Stimulated activated CD4-positive, alpha-beta T cell treated with anti-CD3 and anti-CD28 coated beads, Interleukin-12 subunit alpha, Interleukin-12 subunit beta, amount 100 ng/mL, for 4 hours (primary cell): ENCODE measurements at regions not wholly inside any gene's neighbourhood (a gene's known extent, or its start where the extent isn't known, plus 50 kb on each side); places are given as distances from the start of the nearest gene placed in this dataset.
A peak's percentile ranks its signal among the peaks of the same experiment; 100 is the strongest.
"Not testable (repeated sequence)": the region's sequence is repeated elsewhere in the genome, so short reads cannot be mapped to it uniquely, and the experiment has no call there.

Source experiments
- DNase-seq: peaks from one replicate; pipeline ENCODE4 v3.0.0-alpha.2; 2020

DNA sequence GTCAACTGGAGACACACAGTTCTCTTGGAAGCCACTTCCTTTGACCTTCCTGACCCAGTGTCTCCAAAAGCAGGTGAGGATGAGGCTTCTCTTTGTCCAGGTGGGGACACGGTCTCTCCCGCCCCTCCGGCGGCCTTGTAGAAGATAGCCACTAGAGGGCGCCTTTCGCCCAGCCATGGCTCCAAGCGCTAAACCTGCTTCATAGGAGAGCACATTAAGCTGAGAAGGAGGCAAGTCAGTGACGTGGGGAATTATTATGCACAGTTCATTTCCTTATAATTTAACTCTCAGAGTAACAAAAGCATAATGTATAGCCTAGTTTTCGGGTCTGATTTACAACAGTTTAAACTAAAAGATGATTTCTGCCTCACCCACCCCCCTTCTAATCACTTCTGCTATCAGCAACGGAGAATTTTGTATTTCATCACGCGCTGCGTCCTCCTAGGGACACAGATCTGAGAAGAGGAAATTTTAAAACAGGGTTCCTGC lies 208.7 kb downstream of the ICOS start:
- peak; percentile 70 for DNase-seq

DNA sequence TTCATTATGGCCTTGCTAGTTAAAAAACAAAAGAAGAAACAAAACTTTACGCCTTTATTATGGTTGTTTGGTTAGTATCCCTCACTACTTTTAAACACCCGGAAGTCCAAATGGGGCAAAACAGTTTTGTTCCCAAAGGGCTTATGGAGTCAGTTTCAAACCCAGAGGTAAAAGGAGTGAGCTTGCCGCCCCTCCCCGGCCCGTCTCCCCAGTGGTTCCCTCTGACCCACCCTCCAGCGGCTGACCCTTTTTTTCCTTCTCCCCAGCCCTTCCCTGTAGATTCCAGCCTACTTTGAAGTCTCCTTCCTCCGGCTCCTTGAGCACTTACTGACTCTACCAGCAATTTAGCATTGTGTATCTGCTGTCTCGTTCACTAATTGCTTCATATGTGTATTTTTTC lies 209.2 kb downstream of the ICOS start:
- DNase-seq = no peak

DNA sequence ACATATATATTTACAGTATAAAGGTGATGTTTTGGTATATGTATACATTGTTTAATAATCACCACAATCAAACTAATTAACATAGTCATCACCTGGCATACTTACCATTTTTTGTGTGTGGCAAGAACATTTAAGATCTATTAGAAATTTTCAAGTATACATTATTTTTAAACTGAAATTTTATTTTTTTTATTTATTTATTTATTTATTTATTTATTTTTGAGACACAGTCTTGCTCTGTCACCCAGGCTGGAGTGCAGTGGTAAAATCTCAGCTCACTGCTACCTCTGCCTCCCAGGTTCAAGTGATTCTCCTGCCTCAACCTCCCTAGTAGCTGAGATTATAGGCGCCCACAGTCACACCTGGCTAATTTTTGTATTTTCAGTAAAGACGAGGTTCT lies 210.5 kb downstream of the ICOS start:
- not testable (repeated sequence) for DNase-seq

DNA sequence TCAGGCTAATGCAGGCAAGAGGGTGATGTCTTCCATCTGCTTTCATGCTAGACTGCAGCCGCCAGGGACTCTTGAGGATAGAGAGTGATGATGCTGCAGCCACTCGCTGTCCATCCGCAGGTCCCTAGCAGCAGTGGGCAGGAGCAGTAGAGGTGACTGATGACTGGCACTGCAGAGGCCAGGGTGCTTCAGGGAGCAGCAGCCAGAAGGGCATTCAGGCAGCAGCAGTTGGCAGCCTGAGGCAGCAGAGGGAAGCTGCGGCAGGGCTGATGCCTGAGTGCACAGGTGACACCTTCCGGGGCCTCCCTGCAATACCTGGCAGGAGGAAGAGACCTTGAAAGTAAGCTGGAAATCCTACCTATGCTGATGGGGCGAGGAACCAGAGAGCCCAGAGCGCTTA lies 214.2 kb downstream of the ICOS start:
- DNase-seq = no peak

DNA sequence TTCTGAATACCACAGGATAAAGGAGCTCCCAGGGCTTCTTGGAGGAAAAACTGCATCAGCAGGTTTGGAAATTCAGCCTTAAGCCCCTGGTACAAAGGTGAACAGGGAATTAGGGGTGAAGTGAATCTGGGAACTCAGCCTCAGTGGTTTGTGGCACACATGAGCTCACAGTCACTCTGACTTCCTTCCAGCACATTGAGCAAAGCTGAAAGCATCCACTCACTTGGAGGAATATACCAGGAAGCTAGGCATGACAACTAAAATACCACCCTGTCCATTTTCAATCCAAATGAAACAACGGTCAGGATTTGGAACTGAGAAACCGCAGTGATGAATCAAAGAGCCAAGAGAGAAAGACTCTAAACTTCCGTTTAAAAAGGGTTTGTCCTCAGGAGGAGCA lies 216.1 kb downstream of the ICOS start:
- no peak for DNase-seq

DNA sequence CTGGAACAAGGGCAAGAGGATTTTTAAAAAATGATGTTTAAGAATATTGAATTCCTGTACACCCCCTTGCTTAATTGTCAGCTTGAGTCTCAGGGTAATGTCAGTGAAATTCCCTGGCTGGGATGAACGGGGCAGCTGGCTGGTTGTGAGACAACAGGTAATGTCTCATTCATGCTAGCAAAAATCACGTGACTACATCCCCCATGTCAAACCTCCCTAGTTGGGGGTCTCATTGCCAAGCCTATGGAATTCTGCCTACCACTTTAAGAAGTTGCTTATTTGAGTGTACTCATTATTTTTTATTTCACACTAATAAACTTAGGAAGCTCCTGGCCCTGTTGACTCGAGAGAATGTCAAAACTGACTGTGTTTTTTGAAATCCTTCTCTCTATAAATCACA lies 218.3 kb downstream of the ICOS start:
- DNase-seq = no peak

DNA sequence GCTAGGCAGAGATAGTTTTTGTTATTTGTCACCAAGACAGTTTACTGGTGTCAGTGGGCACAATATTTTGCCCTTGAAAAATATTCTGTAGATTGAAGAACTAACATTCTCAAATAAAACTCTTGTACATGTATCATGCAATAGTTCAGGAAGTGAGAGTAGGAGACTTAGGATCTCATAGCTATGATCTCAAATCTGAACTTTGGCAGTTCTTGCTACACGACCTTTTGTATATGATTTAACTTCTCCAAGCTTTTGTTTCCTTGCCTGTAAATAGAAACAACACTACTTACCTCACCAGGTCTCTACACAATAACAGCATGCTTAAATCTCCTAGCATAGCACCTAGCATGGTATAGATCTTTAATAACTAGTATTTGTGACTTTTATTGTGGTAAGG lies 219.9 kb downstream of the ICOS start:
- no peak for DNase-seq

DNA sequence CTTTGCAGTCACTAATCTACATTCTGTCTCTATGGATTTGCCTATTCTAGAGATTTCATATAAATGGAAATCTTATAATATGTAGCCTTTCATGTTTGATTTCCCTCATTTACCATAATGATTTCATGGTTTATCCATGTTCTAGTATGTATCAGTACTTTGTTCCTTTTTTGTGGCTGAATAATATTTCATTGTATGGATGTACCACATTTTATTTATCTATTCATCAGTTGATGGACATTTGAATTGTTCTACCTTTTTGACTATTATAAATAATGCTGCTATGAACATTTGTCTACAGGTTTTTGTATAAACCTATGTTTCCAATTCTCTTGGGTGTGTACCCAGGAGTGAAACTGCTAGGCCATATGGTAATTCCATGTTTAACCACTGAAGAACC lies 221.1 kb downstream of the ICOS start:
- no peak for DNase-seq

DNA sequence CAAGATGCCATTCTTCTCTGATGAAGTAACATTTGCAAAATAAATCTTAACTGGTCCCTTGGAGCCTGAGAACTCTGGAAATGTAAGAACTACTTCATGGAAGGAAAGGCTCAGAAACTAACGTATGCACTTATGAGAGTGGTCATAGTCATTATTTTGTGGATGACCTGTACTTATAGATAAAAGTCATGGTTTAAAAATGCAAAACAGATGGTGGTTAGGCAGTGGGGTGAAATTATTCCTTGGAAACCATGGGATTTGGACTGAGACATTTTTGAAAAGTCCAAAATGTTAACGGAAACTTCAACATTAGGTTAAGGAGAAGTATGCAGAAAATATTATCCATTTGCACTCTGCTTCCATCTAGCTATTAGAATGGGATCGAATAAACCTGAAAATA lies 223.0 kb downstream of the ICOS start:
- no peak for DNase-seq

DNA sequence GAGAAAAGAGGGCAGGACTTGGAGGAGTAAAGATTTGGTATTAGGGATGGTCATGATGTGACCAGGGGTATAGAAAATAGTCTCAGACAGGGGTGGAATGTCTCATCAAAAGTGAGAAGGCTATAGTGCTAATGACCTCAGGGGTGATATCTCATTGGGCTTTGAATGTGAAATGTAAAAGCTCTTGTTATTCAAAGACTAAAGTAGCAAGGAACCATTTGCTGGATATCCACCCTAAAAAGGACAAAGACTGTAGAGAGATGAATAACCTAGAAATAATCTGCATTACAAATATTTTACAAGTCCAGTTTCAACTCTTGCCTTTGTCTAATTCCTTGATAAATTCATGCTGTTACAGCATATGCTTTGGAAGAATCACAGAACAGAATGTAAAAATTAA lies 224.4 kb downstream of the ICOS start:
- no peak for DNase-seq

DNA sequence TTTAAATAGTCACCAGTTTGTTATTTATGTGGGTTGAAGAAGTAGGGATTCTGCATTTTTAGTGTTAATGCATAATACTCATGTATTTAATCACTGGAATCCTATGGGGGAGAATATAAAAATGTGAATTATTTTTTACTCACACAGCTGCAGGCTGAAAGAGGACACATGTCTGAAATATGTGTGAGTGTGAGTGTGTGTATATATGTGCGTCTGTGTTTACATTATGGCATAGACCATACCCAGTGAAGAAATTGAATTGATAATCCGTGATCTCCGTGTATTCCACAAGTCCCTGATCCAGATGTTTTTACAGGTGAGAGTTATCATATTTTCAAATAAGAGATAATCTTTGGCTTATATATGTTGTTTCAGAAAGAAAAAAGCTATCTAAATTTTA lies 225.3 kb downstream of the ICOS start:
- no peak for DNase-seq

DNA sequence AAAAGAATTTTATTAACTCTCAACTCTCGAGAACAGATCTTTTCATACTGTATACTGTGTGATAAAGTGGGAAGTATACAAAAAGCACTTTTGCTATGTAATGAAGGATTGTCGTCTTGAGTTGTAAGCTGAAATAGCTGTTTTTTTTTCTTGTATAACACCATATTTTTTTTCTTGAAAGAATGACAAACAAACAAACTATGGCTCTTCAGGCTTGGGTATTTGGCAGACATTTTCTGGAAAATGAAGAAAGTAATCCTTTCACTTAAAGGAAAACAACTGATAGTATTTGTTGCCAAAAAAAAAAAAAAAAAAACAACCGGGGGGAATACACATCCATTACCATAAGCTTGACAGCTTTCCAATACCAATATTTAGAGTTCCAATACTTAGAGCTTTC lies 230.4 kb downstream of the ICOS start:
- no peak for DNase-seq

DNA sequence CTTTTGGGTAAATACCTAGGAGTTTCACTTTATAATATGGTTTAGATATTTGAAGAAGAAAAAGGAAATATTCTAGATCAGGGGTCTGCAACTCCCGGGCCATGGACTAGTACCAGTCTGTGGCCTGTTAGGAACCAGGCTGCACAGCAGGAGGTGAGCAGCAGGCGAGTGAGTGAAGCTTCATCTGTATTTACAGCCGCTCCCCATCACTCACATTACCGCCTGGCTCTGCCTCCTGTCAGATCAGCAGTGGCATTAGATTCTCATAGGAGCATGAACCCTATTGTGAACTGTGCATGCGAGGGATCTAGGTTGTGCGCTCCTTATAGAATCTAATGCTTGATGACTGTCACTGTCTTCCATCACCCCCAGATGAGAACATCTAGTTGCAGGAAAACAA lies 231.1 kb downstream of the ICOS start:
- DNase-seq = not testable (repeated sequence)

DNA sequence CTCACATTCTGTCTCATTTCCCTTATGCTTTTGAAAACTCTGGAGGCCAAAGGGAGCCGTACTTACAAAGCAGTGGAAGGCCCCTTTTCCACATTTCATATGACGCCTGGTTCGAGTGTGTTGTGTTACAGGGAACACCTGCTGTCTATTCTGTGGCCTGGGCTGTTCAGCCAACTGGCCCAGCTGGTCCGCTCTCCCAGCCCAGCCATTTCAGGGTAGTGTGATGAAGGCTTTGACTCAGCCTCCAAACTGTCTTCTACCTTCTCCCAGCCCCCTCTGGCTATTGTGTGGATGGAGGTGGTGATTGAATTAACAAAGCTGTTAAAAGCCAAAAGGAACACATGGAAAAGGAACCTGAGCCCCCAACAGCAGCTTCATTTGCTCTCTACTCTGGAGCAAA lies 233.8 kb downstream of the ICOS start:
- no peak for DNase-seq

DNA sequence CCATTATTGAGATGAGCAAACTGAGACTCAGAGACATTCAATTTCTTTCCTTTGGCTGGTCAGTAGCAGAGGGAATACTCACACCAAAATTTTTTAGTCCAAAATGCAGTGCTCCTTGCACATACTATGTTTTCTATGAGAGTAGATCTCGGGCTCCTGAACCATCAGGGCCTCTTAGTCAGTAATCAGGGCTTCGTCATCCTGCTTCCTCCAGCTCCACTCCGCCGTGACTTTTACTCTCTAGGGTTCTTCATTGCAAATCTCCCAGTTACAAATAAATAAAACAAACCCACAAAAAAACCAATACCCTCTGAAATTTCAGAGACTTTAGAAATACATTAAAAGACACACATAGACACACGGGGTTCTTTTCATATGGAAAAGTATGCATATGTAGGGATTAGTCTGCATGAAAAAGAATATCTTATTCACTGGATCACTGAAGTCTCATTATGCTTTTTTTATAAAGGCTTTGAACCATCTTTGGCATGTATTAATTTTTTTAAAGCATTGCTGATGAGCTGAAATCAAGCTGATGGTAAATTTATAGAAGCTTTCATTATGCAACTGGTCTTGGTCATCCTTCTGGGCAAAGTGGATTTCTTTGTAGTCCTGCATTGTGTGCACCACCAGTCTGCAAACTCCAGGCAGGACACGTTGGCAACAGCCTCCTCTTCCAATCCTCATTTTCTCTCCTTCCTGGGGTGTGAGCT lies 235.0 kb downstream of the ICOS start:
- no peak for DNase-seq

DNA sequence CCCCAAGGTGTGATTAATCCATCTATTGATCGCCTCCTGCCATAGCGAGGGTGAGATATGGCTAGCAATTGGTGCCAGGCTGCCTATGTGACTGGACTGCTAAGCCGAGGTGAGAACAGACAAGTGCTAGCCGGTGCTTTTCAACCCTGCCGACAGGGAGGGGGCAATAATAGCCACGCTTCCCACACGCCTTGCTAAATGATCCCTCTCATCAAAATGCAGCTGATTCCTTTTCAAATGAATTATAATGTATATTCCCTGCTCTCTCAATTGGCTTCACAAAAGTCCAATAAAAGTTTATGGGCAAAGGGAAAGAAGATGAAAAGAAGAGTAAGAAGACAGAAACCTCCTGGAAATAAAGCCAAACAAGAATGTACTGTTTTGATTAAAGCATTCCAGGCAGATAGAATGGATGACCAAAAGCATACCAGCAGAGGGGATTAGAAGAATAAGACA lies 235.6 kb downstream of the ICOS start:
- DNase-seq = no peak

DNA sequence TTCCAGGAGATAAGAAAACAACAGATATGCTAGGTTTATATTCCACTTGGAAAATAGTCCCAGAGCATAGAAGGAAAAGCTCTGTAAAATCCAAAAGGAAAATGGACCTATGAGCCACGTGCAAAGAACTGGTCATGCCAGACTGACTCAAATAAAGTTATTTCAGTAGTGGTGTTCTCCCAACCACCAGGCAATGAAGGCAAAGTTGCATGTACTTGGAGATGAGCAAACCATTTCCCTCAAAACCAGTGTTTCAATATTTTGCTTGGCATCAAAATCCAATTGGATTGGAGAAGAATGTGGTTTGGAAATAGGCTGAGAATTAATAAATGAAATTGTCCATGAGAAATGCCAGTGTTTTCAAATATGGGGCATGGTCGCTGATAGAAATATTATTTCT lies 237.5 kb downstream of the ICOS start:
- DNase-seq = no peak

DNA sequence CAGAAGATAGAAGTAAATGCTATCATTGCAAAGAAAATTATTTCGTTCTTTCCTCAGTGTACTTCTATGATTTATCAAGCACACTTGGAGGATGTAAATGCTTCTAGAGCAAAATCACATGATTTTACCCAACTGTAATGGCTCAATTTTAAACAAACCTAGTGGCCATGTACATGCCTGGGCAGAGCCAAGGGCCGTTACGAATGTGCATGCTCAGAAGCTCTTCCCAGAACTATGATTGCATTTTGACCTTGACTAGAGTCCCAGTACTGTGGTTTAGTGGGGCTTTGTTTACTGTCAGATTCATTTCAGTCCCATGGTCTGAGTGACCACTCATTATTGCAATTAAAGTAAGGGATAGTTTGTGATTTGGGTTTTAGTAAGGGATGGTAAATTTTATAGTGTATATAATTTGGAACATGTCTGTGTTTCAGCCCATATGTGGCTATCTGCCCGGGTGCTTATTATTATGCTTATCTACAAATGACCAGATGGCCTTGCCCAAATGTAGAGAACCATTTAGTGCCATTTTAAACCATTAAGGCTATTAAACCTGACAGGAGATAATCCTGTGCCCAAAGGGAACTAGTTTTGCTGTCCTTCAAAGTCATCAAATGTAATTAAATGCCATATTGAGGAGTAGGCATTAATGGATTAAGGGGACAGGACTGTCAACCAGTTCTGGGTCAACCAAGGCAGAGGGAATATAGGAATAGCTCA lies 239.1 kb downstream of the ICOS start:
- no peak for DNase-seq

DNA sequence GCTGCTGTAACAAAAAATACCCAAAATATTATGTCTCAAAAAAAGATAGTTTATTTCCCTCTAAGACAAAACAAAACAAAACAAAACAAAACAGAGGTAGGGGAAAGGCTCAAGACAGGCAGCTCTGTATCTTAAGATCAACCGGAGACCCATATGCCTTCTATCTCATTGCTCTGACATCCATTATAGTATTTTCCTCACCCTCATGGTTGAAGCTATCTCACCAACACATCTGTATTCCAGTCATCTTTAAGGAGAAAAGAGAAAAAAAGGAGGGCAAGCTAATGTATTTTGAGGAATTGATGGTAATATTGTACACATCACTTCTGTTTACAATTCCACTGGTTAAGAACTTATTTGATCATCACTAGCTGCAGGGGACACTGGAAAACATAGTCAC lies 239.7 kb downstream of the ICOS start:
- DNase-seq = no peak

DNA sequence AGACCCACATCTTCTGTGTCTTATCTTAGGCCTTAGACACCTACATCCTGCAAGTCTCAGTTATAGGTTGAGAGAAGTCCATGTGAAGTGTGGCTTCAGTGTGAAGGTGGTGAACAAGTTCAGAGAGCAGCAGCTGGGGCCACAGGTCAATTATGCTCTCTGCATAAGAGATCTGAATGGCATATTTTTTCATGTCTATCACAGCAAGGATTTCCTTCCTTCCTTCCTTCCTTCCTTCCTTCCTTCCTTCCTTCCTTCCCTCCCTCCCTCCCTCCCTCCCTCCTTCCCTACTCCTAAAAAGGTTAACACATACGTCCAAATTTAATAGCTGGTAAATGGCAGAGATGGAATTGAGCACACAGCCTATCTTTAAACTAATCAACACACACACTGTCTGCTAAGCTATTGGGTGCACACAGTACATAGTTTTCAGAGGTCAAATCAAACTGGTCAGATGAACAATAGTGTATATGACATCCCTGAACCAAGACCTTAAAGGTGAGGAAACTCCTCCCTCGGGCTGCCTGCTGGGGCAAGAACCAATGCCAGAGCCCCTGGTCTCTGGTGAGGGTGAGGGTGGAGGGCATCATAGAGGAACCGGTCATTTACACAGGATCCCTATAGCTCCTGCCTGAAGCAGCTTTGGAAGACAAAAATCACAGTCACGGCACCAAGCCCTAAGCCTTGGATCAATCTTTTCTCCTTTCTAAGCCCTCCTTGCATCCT lies 240.9 kb downstream of the ICOS start:
- no peak for DNase-seq

DNA sequence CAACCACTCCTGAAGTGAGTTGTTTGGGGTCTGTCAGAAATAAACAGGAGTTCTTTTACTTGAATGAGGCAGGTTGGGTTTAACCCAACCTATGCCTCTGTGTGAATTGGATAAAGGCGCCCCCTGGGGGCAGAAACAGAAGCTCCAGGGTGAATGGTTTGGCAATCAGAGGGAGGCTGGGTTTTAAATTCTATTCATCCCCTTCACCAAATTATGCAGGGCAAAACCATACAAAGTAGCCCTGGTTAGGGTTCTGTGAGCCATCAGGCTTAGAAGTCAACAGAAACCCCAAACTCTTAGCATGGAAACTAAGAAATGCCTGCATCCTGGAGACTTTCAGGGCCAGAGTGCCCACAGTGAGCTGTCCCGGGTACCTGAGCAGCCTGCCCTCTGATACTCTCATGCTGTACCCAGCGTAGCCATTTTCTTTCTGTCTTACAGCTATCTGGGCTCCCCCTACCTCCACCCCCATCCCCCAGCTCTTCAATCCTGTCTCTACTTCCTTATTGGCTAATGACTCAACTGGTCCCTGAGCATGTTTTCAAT lies 241.5 kb downstream of the ICOS start:
- DNase-seq = peak; percentile 73

DNA sequence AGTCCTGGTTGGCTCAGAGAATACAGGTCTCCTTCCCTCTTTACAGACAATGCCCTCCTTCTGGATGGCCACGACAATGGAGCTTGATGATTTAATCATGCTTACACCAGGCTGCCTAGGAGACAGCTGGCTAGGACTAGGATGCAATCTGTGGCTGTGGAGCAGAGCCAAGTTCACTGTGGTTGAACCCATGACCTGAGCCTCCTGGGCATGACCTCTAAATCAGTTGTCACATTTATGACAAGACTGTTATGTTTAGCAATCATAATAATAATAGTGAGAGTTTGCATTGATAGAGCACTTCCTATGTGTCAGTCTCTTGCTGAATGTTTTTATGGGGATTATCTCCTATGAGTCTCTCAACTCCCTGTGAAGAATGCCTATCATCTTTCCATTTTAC lies 244.1 kb downstream of the ICOS start:
- no peak for DNase-seq

DNA sequence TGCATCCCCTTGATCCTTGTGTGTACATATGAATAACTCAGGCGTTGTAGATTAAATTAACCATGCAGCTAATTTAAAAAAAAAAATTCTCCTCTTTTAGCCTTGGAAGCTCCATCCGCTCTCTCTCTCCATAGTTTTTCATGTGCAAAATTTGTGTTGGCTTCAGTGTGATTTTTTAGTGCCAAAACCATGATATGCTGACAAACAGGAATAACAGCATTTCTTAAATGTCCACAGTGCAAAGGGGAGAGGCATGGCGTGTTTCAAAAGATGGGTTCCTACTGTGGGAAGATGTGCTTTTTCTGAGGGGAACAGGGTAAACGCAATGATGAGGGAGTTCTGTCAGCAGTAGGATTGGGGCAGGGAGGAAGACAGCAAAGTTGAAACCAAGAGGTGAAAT lies 247.0 kb downstream of the ICOS start:
- no peak for DNase-seq

DNA sequence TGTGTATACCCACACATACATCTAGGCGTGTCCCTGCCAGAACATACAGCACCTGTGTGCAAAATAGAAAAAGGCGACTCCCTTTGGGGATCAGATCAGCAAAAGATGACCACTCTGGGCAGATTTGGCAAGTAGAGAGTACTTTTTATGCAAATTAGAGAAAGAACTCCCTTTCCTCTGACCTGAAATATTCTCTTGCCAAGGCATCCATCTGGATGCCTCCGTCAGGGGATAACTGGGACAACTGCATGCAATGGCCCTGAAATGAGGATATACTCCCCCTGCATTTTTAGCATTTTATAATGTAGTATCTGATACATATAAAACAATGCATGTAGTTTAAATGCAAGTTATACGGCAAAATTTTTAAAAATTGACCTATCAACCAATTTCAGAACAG lies 247.7 kb downstream of the ICOS start:
- no peak for DNase-seq
